ENCODE measurements at regions not wholly inside any gene's neighbourhood (a gene's known extent, or its start where the extent isn't known, plus 50 kb on each side); places are given as distances from the start of the nearest gene placed in this dataset.

DNA sequence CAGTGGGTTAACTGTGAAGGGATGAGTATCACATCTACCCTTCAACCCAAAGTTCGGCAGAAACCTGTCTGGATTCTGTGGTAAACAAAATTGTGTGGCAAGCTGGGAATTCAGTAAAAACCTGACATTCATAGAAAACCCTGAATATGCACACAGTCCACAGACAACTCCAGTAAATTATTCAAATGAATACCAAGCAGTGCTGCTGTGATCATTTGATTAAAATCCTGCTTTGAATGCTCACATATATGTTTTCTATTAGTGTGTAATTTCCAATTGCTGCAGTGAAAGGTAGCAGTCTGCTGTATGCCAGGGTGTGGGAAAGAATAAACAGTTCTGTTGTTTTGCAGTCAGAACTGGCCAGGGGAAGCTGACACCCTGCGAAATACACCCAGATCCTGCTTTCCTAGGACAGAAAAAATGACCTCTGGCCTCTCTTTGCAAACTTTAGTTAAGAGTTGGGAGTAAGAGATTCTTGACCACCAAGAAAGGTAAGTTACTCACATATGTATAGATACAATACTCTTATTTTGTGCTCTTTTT lies 217.8 kb downstream of the FAM76B start:
- Mint-ChIP-seq H3K4me3 (no peak overlapping the region), H3K27ac (no peak overlapping the region), H3K27me3 (ENCODE audit: low read depth in 2 of 2) (peaks cover 3 to 5% of the 10 kb centered on the region in 2 donors), H3K36me3 (peaks cover 5% of the 10 kb centered on the region), H3K9me3 (peaks cover 4% of the 10 kb centered on the region in 2 donors), H3K4me1 (no peaks in the 10 kb centered on the region)
- Histone ChIP-seq H3K4me3 (ENCODE audit: low read length) (no peak overlapping the region), H3K27me3 (ENCODE audit: control insufficient read depth, insufficient read depth, low read length) (no peaks in the 10 kb centered on the region), H3K9me3 (ENCODE audit: control insufficient read depth, insufficient read depth, low read length) (no peaks in the 10 kb centered on the region), H3K27ac (ENCODE audit: low read length) (no peak overlapping the region), H3K36me3 (ENCODE audit: control insufficient read depth, insufficient read depth, low read length) (no peaks in the 10 kb centered on the region), H3K4me1 (ENCODE audit: control insufficient read depth, insufficient read depth, low read length) (no peaks in the 10 kb centered on the region)
- TF ChIP-seq, protein P1, sequence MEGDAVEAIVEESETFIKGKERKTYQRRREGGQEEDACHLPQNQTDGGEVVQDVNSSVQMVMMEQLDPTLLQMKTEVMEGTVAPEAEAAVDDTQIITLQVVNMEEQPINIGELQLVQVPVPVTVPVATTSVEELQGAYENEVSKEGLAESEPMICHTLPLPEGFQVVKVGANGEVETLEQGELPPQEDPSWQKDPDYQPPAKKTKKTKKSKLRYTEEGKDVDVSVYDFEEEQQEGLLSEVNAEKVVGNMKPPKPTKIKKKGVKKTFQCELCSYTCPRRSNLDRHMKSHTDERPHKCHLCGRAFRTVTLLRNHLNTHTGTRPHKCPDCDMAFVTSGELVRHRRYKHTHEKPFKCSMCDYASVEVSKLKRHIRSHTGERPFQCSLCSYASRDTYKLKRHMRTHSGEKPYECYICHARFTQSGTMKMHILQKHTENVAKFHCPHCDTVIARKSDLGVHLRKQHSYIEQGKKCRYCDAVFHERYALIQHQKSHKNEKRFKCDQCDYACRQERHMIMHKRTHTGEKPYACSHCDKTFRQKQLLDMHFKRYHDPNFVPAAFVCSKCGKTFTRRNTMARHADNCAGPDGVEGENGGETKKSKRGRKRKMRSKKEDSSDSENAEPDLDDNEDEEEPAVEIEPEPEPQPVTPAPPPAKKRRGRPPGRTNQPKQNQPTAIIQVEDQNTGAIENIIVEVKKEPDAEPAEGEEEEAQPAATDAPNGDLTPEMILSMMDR (IDR thresholded peaks at IDR 0.05) = no peak
- 92% methylated on average over 1 of the region's 2 CpGs for WGBS (ENCODE audit: insufficient coverage)
- intact Hi-C loops (cut with micrococcal nuclease) = no loop called here
- DNase-seq (no peak), ATAC-seq (no peak)

DNA sequence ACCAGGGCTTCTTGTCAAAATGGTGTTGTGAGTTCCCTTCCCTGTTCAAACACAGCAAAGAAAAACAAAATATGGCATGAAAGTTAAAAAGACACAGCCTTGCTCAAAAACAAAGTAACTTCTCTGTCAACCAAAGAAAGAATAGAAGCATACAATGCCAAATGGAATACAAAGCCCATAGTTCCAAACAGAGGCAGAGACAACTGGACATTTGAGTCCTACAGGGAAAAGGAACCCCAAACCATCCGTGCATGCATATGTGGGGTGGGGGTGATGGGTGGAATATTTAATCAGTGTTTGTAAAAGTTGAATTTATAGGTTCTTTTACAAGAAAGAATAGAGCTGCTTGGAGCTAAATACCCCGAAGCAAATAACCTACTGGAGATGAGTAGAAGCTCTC lies 218.7 kb downstream of the FAM76B start:
- intact Hi-C loops (cut with micrococcal nuclease) = no loop called here
- no peaks in the 10 kb centered on the region for H3K9me3 ChIP-seq (ENCODE audit: control insufficient read depth, insufficient read depth, low read length)
- Mint-ChIP-seq H3K36me3 (peaks cover 5% of the 10 kb centered on the region), H3K9me3 (peaks cover 4% of the 10 kb centered on the region in 2 donors), H3K4me3 (no peak overlapping the region), H3K27me3 (ENCODE audit: low read depth in 2 of 2) (peaks cover 3 to 5% of the 10 kb centered on the region in 2 donors), H3K4me1 (no peaks in the 10 kb centered on the region), H3K27ac (no peak overlapping the region)
- H3K27ac ChIP-seq (ENCODE audit: low read length) = no peak overlapping the region
- no peaks in the 10 kb centered on the region for H3K36me3 ChIP-seq (ENCODE audit: control insufficient read depth, insufficient read depth, low read length)
- DNase-seq = no peak
- WGBS (ENCODE audit: insufficient coverage) = 80% methylated on average over 2 of the region's 2 CpGs
- no peaks in the 10 kb centered on the region for H3K27me3 ChIP-seq (ENCODE audit: control insufficient read depth, insufficient read depth, low read length)
- TF ChIP-seq, protein P1 (IDR thresholded peaks at IDR 0.05) = no peak
- H3K4me3 ChIP-seq (ENCODE audit: low read length) = no peak overlapping the region
- H3K4me1 ChIP-seq (ENCODE audit: control insufficient read depth, insufficient read depth, low read length) = no peaks in the 10 kb centered on the region
- no peak for ATAC-seq

- H3K4me1 Mint-ChIP-seq = no peaks in the 10 kb centered on the region
- DNase-seq (no peak), ATAC-seq (no peak)
- Histone ChIP-seq H3K4me3 (ENCODE audit: low read length) (no peak overlapping the region), H3K27ac (ENCODE audit: low read length) (no peak overlapping the region), H3K9me3 (ENCODE audit: control insufficient read depth, insufficient read depth, low read length) (no peaks in the 10 kb centered on the region), H3K27me3 (ENCODE audit: control insufficient read depth, insufficient read depth, low read length) (no peaks in the 10 kb centered on the region), H3K36me3 (ENCODE audit: control insufficient read depth, insufficient read depth, low read length) (no peaks in the 10 kb centered on the region), H3K4me1 (ENCODE audit: control insufficient read depth, insufficient read depth, low read length) (no peaks in the 10 kb centered on the region)
- no peak overlapping the region for H3K4me3 Mint-ChIP-seq
- intact Hi-C loops (cut with micrococcal nuclease) = no loop called here
- H3K27ac Mint-ChIP-seq = no peak overlapping the region
- TF ChIP-seq, protein P1 (IDR thresholded peaks at IDR 0.05) = no peak
- peaks cover 5% of the 10 kb centered on the region for H3K36me3 Mint-ChIP-seq
- peaks cover 4% of the 10 kb centered on the region in 2 donors for H3K9me3 Mint-ChIP-seq
- peaks cover 3 to 5% of the 10 kb centered on the region in 2 donors for H3K27me3 Mint-ChIP-seq (ENCODE audit: low read depth in 2 of 2)
- WGBS (ENCODE audit: insufficient coverage) = 89% methylated on average over 2 of the region's 2 CpGs
These were observed 220.4 kb downstream of the FAM76B start for GRCh38 chr11:95569207-95569606.

DNA sequence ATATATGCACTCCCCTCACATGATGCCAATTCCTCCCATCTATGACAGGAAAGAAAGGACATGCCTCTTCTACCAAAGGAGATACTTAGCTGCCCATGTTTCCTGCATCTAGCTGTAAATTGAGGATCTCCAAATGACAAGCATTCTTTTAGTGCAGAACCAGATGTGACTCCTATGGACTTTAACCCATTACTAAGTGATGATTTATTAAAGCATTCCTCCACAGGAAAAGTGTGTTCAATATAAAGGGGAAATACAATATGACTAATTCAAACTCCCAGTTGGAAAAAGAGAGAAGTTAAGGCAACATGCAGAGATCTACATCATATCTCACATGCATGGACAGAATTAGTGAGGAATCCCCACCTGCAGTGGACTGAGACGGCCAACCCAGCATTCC lies 221.3 kb downstream of the FAM76B start:
- H3K4me3 Mint-ChIP-seq = no peak overlapping the region
- TF ChIP-seq, protein P1 (IDR thresholded peaks at IDR 0.05) = no peak
- H3K27me3 ChIP-seq (ENCODE audit: control insufficient read depth, insufficient read depth, low read length) = no peaks in the 10 kb centered on the region
- intact Hi-C loops (cut with micrococcal nuclease) = no loop called here
- 100% methylated on average over 1 of the region's 1 CpG for WGBS (ENCODE audit: insufficient coverage)
- H3K27ac Mint-ChIP-seq = no peak overlapping the region
- peaks cover 3 to 5% of the 10 kb centered on the region in 2 donors for H3K27me3 Mint-ChIP-seq (ENCODE audit: low read depth in 2 of 2)
- H3K9me3 Mint-ChIP-seq = peaks cover 4% of the 10 kb centered on the region in 2 donors
- peaks cover 5% of the 10 kb centered on the region for H3K36me3 Mint-ChIP-seq
- H3K4me1 Mint-ChIP-seq = no peaks in the 10 kb centered on the region
- H3K36me3 ChIP-seq (ENCODE audit: control insufficient read depth, insufficient read depth, low read length) = no peaks in the 10 kb centered on the region
- H3K27ac ChIP-seq (ENCODE audit: low read length) = no peak overlapping the region
- H3K9me3 ChIP-seq (ENCODE audit: control insufficient read depth, insufficient read depth, low read length) = no peaks in the 10 kb centered on the region
- ATAC-seq = no peak
- no peak overlapping the region for H3K4me3 ChIP-seq (ENCODE audit: low read length)
- no peaks in the 10 kb centered on the region for H3K4me1 ChIP-seq (ENCODE audit: control insufficient read depth, insufficient read depth, low read length)
- no peak for DNase-seq
